Sigmoid colon (tissue), 6 donors: ENCODE measurements at regions not wholly inside any gene's neighbourhood (a gene's known extent, or its start where the extent isn't known, plus 50 kb on each side); places are given as distances from the start of the nearest gene placed in this dataset.

Experiments used
- DNase-seq: peaks from one replicate; pipeline ENCODE4 v3.0.0-alpha.2; 2019
- H3K27ac ChIP-seq, 4 donors: fragments of 200-600 bp; sonication (generic); one replicate each; pipeline ENCODE4 v1.5.1; 2016 to 2019; ENCODE audit warnings: mild to moderate bottlenecking in 1 of 4
- H3K27me3 ChIP-seq, 3 donors: fragments of 200-600 bp; sonication (generic); one replicate each; pipeline ENCODE4 v1.5.1; 2019; ENCODE audit warnings: mild to moderate bottlenecking in 1 of 3
- H3K36me3 ChIP-seq, 4 donors: fragments of 200-600 bp; sonication (generic); one replicate each; pipeline ENCODE4 v1.5.1; 2016 to 2019
- H3K4me1 ChIP-seq, 4 donors: fragments of 200-600 bp; sonication (generic); one replicate each; pipeline ENCODE4 v1.5.1; 2017 to 2019
- H3K4me3 ChIP-seq, 4 donors: fragments of 200-600 bp; sonication (generic); one replicate each; pipeline ENCODE4 v1.5.1; 2017 to 2019; ENCODE audit warnings: mild to moderate bottlenecking in 2 of 4, moderate library complexity in 1 of 4
- H3K9me3 ChIP-seq, 4 donors: fragments of 200-600 bp in 3 of 4; sonication (generic) in 3 of 4; one replicate each; pipeline versions ENCODE4 v1.5.1 to v1.6.1; 2013 to 2019
- CTCF ChIP-seq, 4 experiments: fragments of 450-650 bp in 3 of 4; fragments of 200-600 bp in 1 of 4; IDR thresholded peaks; one replicate each; pipeline ENCODE4 v1.5.1; 2016 to 2019; ENCODE audit warnings: antibody characterized with exemption in 4 of 4, mild to moderate bottlenecking in 3 of 4, moderate library complexity in 2 of 4
- EP300 ChIP-seq, 4 donors: sonication (generic); formaldehyde crosslinking; IDR thresholded peaks; one replicate each; pipeline ENCODE4 v1.6.1; 2017; ENCODE audit warnings: antibody characterized with exemption in 4 of 4
- POLR2A ChIP-seq, 2 donors: fragments of 450-650 bp; IDR thresholded peaks; one replicate each; pipeline ENCODE4 v1.6.1; 2016; ENCODE audit warnings: antibody characterized with exemption in 2 of 2, mild to moderate bottlenecking in 2 of 2, moderate library complexity in 2 of 2
- POLR2AphosphoS5 ChIP-seq, 4 donors: sonication (generic); formaldehyde crosslinking; IDR thresholded peaks; one replicate each; pipeline ENCODE4 v1.6.1; 2017; ENCODE audit warnings: antibody characterized with exemption in 4 of 4
- WGBS, 2 donors: extraction: QIAGEN DNeasy Blood & Tissue Kit; methylation state at CpG; one replicate each; pipeline ENCODE4 v1.1.7; 2013; 5-methylcytosine and 5-hydroxymethylcytosine counted together
- intact Hi-C: fragments of 100-400 bp; cut with DNase I; formaldehyde crosslinking; loops from one replicate; pipeline ENCODE4 v1.15.1; 2023
- donor health status: healthy with polysubstance abuse.
- donor health status: healthy.

DNA sequence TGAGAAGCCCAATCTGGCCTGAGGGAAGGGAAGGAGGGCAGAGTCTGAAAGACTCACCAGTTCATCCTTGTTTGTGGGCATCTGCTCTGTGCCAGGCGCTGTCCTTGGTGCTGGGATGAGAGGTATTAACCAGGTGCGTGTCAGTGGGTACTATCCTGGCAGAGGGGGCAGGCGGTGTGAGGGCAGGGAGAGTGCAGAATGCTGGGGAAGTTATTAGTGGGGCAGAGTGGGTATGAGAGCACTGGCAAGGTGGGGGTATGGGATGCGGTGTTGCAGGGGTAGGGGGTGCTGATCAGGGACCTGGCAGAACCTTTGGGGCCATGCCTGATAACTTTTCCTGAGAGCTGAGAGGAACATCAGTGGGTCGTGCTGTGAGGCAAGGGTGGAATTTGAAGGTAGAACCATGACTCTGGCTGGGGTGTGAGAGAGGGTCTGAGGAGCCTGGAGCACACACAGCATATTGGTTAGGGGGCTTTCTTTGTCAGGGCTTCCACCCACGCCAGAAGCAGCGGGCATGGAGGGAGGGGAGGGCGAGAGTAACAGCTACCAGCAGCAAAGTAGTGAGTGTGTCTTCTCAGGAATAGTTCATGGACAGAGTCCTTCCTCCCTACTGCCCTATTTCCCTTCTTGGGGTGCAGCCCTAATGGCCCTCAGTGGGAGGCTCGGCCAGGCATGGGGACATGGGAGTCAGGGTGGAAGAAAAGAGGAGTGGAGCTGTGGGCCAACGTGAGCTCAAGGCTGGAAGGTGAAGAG is 290.7 kb downstream of the CYP26B1 start:
- Histone ChIP-seq H3K36me3 (no peaks in the 10 kb centered on the region), H3K27me3 (peaks cover 0 to 9% (median 0%) of the 10 kb centered on the region in 3 donors), H3K4me3 (no peak overlapping the region), H3K4me1 (peaks cover 0 to 4% (median 1%) of the 10 kb centered on the region in 4 donors), H3K27ac (no peak overlapping the region), H3K9me3 (peaks cover 0 to 6% (median 0%) of the 10 kb centered on the region in 4 donors)
- WGBS, 2 donors: 75 to 80% methylated on average over 10 of the region's 10 CpGs
- no peak for DNase-seq
- intact Hi-C loops: no loop called here
- TF ChIP-seq EP300 (IDR thresholded peaks at IDR 0.05) (no peak), CTCF (IDR thresholded peaks at IDR 0.05) (no peak), POLR2A (IDR thresholded peaks at IDR 0.05) (no peak), POLR2AphosphoS5 (IDR thresholded peaks at IDR 0.05) (no peak)

DNA sequence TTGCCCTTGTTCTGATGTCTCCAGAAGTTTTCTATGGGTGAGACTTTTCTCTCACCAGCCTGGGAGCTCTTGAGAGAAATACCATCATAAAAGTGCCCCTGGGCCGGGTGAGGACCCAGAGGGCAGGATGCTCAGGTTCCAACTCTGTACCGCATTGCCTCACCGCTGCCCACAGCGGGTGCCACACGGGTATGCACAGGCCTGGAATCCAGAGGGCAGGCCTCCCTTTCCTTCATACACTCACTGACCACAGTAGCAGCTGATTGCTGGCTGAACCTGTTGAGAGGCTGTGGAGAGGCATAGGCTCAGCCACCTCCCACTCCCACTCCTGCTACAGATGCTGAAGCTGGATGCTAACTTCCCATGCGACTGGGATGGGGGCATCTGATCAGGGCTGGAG is 293.8 kb downstream of the CYP26B1 start:
- 87 to 90% methylated on average over 6 of the region's 6 CpGs for WGBS, 2 donors
- DNase-seq: no peak

DNA sequence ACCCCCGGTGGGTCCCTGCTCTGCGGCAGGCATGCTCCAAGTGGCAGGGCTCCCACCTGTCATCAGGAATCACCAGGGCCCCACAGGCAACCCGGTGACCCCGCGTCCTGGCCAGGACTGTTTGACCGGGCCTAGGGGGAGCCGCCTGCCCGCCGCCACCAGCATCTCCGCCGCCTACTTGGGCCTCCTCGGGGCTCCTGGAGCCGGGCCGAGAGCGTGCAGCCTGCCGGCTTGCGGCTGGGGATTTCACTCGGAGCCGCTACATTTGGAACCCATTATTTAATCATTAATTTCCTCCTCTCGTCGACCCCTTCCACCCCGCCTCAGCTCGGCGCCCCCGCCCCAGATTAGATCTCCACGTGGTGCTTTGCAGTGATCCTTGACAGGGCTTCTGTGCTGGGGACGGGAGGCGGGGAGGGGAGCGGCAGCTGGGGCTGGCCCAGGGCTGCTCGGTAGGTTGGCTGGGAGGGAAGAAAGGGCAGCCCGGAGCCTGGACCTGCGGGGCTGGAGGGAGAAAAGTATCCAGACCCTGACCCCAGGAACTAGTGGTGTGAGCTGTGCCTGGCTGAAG is 295.4 kb downstream of the CYP26B1 start:
- WGBS, 2 donors: 38 to 41% methylated on average over 32 of the region's 32 CpGs
- Histone ChIP-seq H3K36me3 (no peaks in the 10 kb centered on the region), H3K27ac (no peak overlapping the region), H3K4me1 (peaks cover 0 to 4% (median 2%) of the 10 kb centered on the region in 4 donors), H3K4me3 (no peak overlapping the region), H3K9me3 (peaks cover 0 to 6% (median 0%) of the 10 kb centered on the region in 4 donors), H3K27me3 (peaks cover 0 to 9% (median 0%) of the 10 kb centered on the region in 3 donors)
- no peak for TF ChIP-seq POLR2AphosphoS5 (IDR thresholded peaks at IDR 0.05)
- TF ChIP-seq EP300 (IDR thresholded peaks at IDR 0.05): no peak
- no peak for DNase-seq
- intact Hi-C loops: no loop called here

More for the DNA sequence above, 293.8 kb downstream of the CYP26B1 start:
- TF ChIP-seq POLR2A (IDR thresholded peaks at IDR 0.05) (no peak), CTCF (IDR thresholded peaks at IDR 0.05) (no peak), EP300 (IDR thresholded peaks at IDR 0.05) (no peak), POLR2AphosphoS5 (IDR thresholded peaks at IDR 0.05) (no peak)
- intact Hi-C loops: no loop called here
- Histone ChIP-seq H3K27me3 (peaks cover 0 to 9% (median 0%) of the 10 kb centered on the region in 3 donors), H3K4me3 (no peak overlapping the region), H3K4me1 (peaks cover 0 to 4% (median 2%) of the 10 kb centered on the region in 4 donors), H3K36me3 (no peaks in the 10 kb centered on the region), H3K27ac (no peak overlapping the region), H3K9me3 (peaks cover 0 to 6% (median 0%) of the 10 kb centered on the region in 4 donors)

- Histone ChIP-seq H3K27ac (no peak overlapping the region), H3K27me3 (peaks cover 0 to 9% (median 0%) of the 10 kb centered on the region in 3 donors), H3K4me1 (peaks cover 0 to 4% (median 2%) of the 10 kb centered on the region in 4 donors), H3K36me3 (no peaks in the 10 kb centered on the region), H3K4me3 (no peak overlapping the region), H3K9me3 (peaks cover 0 to 6% (median 0%) of the 10 kb centered on the region in 4 donors)
- no peak for DNase-seq
- intact Hi-C loops: no loop called here
- whole genome bisulfite sequencing, 2 donors: 65 to 75% methylated on average over 8 of the region's 8 CpGs
- TF ChIP-seq POLR2A (IDR thresholded peaks at IDR 0.05) (no peak), POLR2AphosphoS5 (IDR thresholded peaks at IDR 0.05) (no peak), CTCF (IDR thresholded peaks at IDR 0.05) (no peak), EP300 (IDR thresholded peaks at IDR 0.05) (no peak)
Observed at GRCh38 chr2:71851094-71851750, 296.4 kb downstream of the CYP26B1 start.

- WGBS, 2 donors: 81 to 84% methylated on average over 8 of the region's 8 CpGs
- intact Hi-C loops: no loop called here
- H3K27ac ChIP-seq: no peak overlapping the region
- H3K4me1 ChIP-seq: peaks cover 0 to 4% (median 2%) of the 10 kb centered on the region in 4 donors
- TF ChIP-seq EP300 (IDR thresholded peaks at IDR 0.05): no peak
- no peak for TF ChIP-seq POLR2AphosphoS5 (IDR thresholded peaks at IDR 0.05)
- no peak for TF ChIP-seq POLR2A (IDR thresholded peaks at IDR 0.05)
- TF ChIP-seq CTCF (IDR thresholded peaks at IDR 0.05): no peak
- H3K4me3 ChIP-seq: no peak overlapping the region
- no peaks in the 10 kb centered on the region for H3K9me3 ChIP-seq
- H3K27me3 ChIP-seq: peaks cover 0 to 9% (median 0%) of the 10 kb centered on the region in 3 donors
- no peaks in the 10 kb centered on the region for H3K36me3 ChIP-seq
- no peak for DNase-seq
Observed at GRCh38 chr2:71850306-71850801, 297.3 kb downstream of the CYP26B1 start.
